Stimulated activated CD4-positive, alpha-beta T cell treated with anti-CD3 and anti-CD28 coated beads, Interleukin-4, amount 100 ng/mL, for 4 hours (primary cell): ENCODE measurements at regions not wholly inside any gene's neighbourhood (a gene's known extent, or its start where the extent isn't known, plus 50 kb on each side); places are given as distances from the start of the nearest gene placed in this dataset.

Experiments
- DNase-seq, 2 experiments: peaks; one replicate each; pipeline ENCODE4 v3.0.0-alpha.2; 2020

DNA sequence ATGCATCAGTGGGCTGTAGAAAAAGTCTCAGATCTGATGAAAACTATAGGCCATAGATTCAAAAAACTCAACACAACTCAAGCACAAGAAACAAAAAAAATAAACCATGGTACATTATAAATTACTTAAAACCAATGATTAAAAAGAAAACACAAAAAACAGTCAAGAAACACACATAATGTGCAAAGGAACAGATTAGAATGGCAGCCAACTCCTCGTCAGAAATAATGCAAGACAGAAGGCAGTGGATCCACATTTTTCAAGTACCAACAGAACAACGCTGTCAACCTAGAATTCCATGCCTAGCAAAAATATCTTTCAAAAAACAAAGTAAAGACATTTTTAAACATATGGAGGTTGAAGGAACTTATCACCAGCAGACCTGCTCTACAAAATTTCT lies 69.7 kb downstream of the PSMB1 start:
- DNase-seq = no peak

GRCh38 chr6:170480050-170480692 lies 72.9 kb downstream of the PSMB1 start:
- no peak for DNase-seq

GRCh38 chr6:170476360-170476759 lies 76.7 kb downstream of the PSMB1 start:
- no peak for DNase-seq

- no peak for DNase-seq
Measured at GRCh38 chr6:170475118-170475517, 78.0 kb downstream of the PSMB1 start.

DNA sequence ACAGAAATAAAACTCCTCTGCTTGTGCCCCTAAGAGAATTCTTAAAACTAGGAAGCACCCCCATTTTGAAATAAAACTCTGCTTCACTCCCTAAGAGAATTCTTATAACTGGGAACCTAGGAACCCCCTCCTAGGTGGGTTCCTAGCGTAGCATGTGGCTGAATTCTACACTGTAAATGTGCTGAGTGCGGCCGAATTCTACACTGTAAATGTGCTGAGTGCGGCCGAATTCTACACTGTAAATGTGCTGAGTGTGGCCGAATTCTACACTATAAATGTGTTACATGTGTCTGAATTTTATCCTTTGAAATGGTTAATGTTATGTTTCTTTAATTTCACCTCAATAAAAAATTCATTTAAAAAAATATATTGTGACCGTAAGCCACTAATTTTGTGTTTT lies 79.3 kb downstream of the PSMB1 start:
- DNase-seq = no peak

DNA sequence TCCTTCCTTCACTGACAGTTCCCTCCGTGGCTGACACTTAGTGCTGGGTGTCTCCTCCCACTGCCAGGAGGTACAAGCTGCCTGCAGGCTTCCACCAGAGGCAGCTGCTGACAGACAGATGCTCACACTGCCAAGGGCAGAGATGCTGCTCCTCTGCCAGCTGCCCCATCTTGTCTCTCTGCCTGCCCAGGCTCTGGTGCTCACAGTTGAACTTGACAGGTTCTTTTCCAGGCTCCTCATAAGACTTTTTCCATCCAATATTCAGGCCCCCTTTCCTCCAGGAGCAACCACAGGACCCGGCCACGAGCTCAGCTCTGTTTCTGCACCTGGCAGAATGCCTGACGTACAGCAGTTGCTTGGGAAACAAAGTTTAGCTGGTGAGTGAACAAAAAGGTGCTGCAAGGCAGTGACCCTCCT lies 79.8 kb downstream of the PSMB1 start:
- no peak for DNase-seq

- no peak for DNase-seq
Measured at GRCh38 chr6:170471491-170471890, 81.6 kb downstream of the PSMB1 start.

GRCh38 chr6:170470734-170471133 lies 82.4 kb downstream of the PSMB1 start:
- no peak for DNase-seq

DNA sequence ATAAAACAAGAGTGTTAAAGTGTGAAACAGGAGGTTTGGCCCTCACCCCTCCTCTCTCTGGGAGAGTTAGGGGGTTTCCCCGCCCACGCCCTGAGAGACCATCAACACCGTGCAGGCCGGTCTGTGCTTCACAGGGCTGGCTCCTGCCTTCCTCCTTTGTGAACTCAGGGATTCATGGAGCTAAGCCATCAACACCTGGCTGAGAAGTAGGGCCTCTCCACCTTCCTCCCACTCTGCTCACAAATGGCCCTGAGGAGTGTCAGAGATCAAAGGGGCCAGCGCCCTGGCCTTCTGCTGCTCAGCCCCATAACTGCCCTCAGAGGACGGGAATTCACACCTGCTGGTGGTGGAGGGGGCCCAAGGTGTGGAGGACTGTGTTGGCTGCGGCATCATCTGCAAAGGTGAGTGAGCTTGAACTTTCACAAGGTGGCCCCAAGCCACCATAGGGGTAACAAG lies 88.6 kb downstream of the PSMB1 start:
- DNase-seq = no peak

DNA sequence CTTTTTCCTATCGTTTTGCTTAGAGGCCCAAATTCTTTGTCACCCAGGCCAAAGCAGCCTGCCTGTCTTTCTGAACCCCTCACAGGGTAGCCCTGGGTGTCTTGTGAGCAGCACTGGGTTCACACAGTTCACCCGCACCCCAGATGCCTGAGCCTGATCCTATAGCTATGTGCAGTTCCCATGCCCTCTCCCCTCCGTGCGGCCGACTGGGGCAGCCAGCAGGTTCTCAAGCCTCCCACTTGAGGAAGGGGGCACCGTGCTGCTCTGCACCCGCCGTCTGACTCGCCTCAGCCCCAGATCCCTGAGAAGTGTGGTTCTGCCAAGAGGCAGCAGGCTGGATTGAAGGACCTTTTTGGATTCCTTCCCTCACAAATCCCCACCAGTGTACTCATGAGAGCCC lies 89.0 kb downstream of the PSMB1 start:
- DNase-seq = no peak

DNA sequence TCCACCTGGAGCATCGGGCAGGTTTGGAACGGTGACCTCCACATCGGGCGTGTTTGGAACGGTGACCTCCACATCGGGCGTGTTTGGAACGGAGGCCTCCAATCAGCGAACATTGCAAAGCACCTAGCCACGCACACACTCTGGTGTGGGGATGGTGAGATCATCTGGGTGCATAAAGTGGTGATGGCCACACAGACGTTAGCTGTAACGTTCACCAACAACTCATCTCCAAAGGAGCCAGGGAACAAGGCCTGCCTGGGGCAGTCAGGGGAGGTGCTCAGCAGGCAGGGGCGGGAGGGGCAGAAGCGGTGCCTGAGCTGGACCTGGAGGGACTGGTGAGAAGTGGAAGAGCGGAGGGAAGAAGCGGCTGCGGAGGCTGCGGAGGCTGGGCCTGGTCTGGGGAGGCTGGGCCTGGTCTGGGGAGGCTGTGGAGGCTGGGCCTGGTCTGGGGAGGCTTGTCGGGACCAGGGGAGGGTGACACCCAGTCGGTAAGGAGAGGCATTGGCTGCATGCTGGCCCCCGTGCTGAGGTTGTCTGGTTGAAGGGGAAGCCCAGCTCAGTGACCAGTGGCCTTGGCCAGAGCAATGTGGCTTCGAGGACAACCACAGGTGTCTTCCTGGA lies 89.9 kb downstream of the PSMB1 start:
- no peak for DNase-seq

DNA sequence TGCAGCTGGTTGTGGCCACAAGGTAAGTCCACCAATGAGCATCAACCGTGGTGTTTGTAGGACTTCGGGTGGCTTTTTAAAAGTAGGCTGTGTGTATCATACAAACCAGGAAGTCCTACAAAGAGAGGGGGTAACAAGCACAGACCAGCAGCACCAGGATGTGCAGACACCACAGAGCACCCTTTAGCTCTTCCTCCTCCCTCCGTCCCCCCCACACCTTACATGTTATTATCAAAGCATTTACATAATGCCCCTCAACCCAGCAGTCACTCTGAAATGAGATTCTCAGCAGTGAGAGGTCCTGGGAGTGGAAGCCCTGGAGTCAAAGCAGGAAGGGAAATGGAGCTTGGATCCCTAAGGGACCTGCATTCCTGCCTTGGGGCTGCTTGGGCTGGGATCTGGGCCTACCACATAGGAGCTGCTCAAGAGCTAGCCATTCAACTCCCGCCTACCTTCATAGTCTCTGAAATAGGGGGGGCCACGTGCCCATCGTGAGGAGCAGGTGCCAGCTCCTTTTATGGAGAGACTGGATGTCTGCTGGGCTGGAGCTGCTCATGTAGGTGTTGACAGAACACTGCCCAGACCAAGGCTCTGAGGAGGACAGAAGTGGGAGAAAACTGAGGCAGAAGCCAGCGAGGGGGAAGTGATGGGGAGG lies 90.6 kb downstream of the PSMB1 start:
- no peak for DNase-seq

DNA sequence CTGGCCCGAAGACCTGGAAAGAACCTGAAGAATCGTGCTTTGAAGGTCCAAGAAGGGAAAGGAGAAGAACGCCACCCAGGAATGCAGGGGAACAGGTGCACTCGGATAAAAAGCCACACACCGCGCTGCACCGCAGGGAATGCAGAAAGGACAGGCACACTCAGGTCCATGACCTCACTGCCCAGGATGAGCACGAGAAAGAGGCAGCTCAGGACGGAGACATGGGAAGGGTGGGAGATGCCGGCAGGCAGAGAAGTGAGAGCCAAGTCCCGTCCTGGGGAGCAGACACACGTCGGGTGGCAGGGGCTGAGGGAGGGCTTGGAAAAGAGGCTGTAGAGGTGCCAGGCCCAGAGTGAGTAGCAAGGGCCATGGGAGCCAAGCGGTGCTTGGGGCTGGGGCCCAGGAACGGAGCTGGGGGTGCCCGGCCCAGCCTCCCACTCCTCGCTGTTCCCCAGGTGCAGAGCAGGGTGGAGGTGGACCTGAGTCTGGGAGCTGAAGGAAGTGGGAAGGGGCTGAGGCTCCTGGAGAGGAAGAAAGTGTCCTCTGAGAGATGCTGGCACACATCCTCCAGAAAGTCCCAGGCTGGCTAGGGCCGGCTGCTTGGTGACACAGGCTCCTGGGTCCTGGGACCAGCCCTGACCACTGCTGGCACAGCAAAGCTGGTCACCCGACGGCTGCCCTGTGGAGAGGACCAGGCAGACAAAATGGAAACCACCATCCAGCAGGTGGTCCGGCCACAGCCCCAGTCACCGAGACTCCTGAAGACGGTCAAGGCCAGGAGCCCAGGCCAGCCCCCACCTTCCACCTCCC lies 91.3 kb downstream of the PSMB1 start:
- DNase-seq = no peak

GRCh38 chr6:170461111-170461510 lies 92.0 kb downstream of the PSMB1 start:
- DNase-seq = no peak

GRCh38 chr6:170460641-170461040 lies 92.5 kb downstream of the PSMB1 start:
- DNase-seq = no peak

- peak; percentile 6 to 15 for DNase-seq
Measured at GRCh38 chr6:170459451-170459850, 93.7 kb downstream of the PSMB1 start.

- no peak for DNase-seq
Measured at GRCh38 chr6:170456886-170457698, 96.0 kb downstream of the PSMB1 start.
